ENCODE measurements at regions not wholly inside any gene's neighbourhood (a gene's known extent, or its start where the extent isn't known, plus 50 kb on each side); places are given as distances from the start of the nearest gene placed in this dataset.

DNA sequence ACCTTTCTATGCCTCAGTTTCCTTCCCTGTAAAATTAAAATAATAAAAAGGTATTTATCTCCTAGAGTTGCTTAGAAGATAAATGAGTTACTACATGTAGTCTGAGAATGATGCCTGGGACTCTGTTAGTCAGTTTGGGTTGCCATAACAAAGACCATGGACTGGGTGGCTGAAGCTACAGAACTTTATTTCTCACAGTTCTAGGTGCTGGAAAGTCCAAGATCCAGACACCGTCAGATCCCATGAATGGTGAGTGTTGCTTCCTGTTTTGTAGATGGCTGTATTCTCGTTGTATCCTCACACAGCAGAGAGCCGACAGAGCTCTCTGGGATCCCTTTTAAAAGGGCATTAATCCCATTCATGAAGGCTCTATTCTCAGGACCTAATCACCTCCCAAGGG lies 64.0 kb upstream of the LTA4H start:
- no peak for DNase-seq (ENCODE audit: low read depth)
- Histone ChIP-seq H3K4me3 (ENCODE audit: low read depth, low read length) (no peak overlapping the region), H3K36me3 (ENCODE audit: control insufficient read depth, insufficient read depth, low read length) (no peaks in the 10 kb centered on the region), H3K27me3 (ENCODE audit: control insufficient read depth, insufficient read depth, low read length) (no peaks in the 10 kb centered on the region)
- no peak for TF ChIP-seq CTCF (IDR thresholded peaks at IDR 0.05; ENCODE audit: insufficient read depth, low read length, poor library complexity, severe bottlenecking)

GRCh38 chr12:96099986-96100385 lies 64.6 kb upstream of the LTA4H start:
- no peak for DNase-seq (ENCODE audit: low read depth)
- Histone ChIP-seq H3K36me3 (ENCODE audit: control insufficient read depth, insufficient read depth, low read length) (no peaks in the 10 kb centered on the region), H3K27me3 (ENCODE audit: control insufficient read depth, insufficient read depth, low read length) (no peaks in the 10 kb centered on the region), H3K4me3 (ENCODE audit: low read depth, low read length) (no peak overlapping the region)
- TF ChIP-seq CTCF (IDR thresholded peaks at IDR 0.05; ENCODE audit: insufficient read depth, low read length, poor library complexity, severe bottlenecking) = no peak

DNA sequence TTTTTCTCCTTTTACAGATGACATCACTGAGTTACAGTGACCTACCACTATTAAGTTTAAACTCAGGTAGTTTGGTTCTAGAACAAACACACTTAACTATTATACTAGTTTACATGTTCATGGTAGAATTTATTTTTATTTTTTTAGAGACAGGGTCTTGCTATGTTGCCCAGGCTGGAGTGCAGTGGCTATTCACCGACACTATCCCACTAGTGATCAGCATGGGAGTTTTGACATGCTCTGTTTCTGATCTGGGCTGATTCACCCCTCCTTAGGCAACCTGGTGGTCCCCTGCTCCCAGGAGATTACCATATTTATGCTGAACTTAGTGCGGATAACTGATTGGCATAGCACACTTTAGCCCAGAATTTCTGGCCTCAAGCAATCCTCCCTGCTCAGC lies 66.4 kb upstream of the LTA4H start:
- DNase-seq (ENCODE audit: low read depth) = no peak
- Histone ChIP-seq H3K36me3 (ENCODE audit: control insufficient read depth, insufficient read depth, low read length) (no peaks in the 10 kb centered on the region), H3K4me3 (ENCODE audit: low read depth, low read length) (no peak overlapping the region), H3K27me3 (ENCODE audit: control insufficient read depth, insufficient read depth, low read length) (no peaks in the 10 kb centered on the region)
- no peak for TF ChIP-seq CTCF (IDR thresholded peaks at IDR 0.05; ENCODE audit: insufficient read depth, low read length, poor library complexity, severe bottlenecking)

DNA sequence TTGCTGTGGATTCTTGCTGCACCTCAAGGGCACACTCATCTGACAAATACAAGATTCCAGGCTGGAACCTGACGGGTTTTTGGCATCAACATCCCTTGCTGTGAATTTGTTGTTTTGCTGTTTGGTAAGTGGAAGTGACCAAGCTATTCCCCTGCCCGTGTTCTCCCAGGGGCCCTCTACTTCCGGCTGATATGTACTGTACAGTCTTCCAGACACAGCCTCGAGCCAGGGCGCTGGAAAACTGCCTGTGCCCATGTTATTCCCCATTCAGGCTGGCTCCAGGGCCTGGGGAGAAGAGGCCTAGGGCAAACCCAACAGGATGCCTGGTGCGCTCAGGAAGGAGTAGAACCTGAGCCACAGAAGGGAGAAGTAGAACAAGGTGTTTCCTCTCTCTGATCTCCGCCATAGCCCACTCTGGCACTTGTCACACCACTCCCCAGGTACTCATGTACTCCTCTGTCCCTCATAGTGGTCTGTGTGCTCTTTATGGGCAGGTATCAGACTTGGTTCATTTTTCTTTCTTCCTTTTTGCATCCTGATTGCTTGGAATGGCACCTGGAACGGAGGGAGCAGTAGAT lies 67.8 kb upstream of the LTA4H start:
- Histone ChIP-seq H3K4me3 (ENCODE audit: low read depth, low read length) (no peak overlapping the region), H3K27me3 (ENCODE audit: control insufficient read depth, insufficient read depth, low read length) (no peaks in the 10 kb centered on the region), H3K36me3 (ENCODE audit: control insufficient read depth, insufficient read depth, low read length) (no peaks in the 10 kb centered on the region)
- no peak for DNase-seq (ENCODE audit: low read depth)
- no peak for TF ChIP-seq CTCF (IDR thresholded peaks at IDR 0.05; ENCODE audit: insufficient read depth, low read length, poor library complexity, severe bottlenecking)

- Histone ChIP-seq H3K36me3 (ENCODE audit: control insufficient read depth, insufficient read depth, low read length) (no peaks in the 10 kb centered on the region), H3K4me3 (ENCODE audit: low read depth, low read length) (no peak overlapping the region), H3K27me3 (ENCODE audit: control insufficient read depth, insufficient read depth, low read length) (no peaks in the 10 kb centered on the region)
- no peak for TF ChIP-seq CTCF (IDR thresholded peaks at IDR 0.05; ENCODE audit: insufficient read depth, low read length, poor library complexity, severe bottlenecking)
- no peak for DNase-seq (ENCODE audit: low read depth)
Observed at GRCh38 chr12:96104566-96104965, 69.2 kb upstream of the LTA4H start.

DNA sequence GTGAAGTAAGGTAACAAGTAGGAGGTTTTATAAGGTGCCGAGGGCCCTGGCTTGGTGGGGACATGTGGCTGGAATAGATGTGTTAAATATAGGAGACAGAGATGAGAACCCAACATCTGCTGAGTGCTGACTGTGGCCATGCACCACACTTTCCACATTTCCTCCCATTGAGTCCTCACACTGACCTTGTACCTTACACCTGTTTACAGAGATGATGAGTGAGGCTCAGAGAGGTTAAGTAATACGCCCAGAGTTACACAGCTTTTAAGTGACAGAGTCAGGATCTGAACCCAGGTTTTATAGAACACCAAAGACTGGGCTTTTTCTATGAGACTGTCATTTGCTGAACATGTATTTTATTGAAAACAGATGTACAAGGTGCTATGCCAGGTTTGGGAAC lies 70.8 kb upstream of the LTA4H start:
- no peak for TF ChIP-seq CTCF (IDR thresholded peaks at IDR 0.05; ENCODE audit: insufficient read depth, low read length, poor library complexity, severe bottlenecking)
- no peak for DNase-seq (ENCODE audit: low read depth)

More for the DNA sequence above, 70.8 kb upstream of the LTA4H start:
- Histone ChIP-seq H3K36me3 (ENCODE audit: control insufficient read depth, insufficient read depth, low read length) (no peaks in the 10 kb centered on the region), H3K27me3 (ENCODE audit: control insufficient read depth, insufficient read depth, low read length) (no peaks in the 10 kb centered on the region), H3K4me3 (ENCODE audit: low read depth, low read length) (no peak overlapping the region)
